DND-41 (cell line): ENCODE measurements at regions not wholly inside any gene's neighbourhood (a gene's known extent, or its start where the extent isn't known, plus 50 kb on each side); places are given as distances from the start of the nearest gene placed in this dataset.

Source experiments
- ATAC-seq: fragments of 200-7000 bp; cut with Tn5 transposase; 3 replicates; pipeline ENCODE4 v1.9.1; 2021; ENCODE audit warnings: low read depth; ENCODE audit not compliant: insufficient read depth
- DNase-seq: peaks from one replicate; pipeline ENCODE4 v3.0.0-alpha.2; 2020
- H2AFZ ChIP-seq: 2 replicates; pipeline ENCODE4 v1.6.0; 2012; ENCODE audit warnings: low read depth, low read length
- H3K27ac ChIP-seq: 2 replicates; pipeline ENCODE4 v1.5.1; 2012; ENCODE audit warnings: low read length, inconsistent platforms
- H3K27me3 ChIP-seq: fragments of 200-600 bp; sonication (generic); 2 replicates; pipeline ENCODE4 v1.6.0; 2012; ENCODE audit warnings: low read length, mild to moderate bottlenecking, inconsistent platforms; ENCODE audit not compliant: insufficient read depth, poor library complexity
- H3K36me3 ChIP-seq: 2 replicates; pipeline ENCODE4 v1.5.1; 2012; ENCODE audit warnings: low read length, inconsistent platforms; ENCODE audit not compliant: insufficient read depth
- H3K4me1 ChIP-seq: 2 replicates; pipeline ENCODE4 v1.5.1; 2012; ENCODE audit warnings: mild to moderate bottlenecking, low read length; ENCODE audit not compliant: insufficient read depth
- H3K4me2 ChIP-seq: 2 replicates; pipeline ENCODE4 v1.6.0; 2012; ENCODE audit warnings: mild to moderate bottlenecking, moderate library complexity, low read length, inconsistent platforms; ENCODE audit not compliant: insufficient read depth
- H3K4me3 ChIP-seq, 2 experiments: fragments of 200-600 bp in 1 of 2; shearing (Covaris generic) in 1 of 2; 2 replicates each; pipeline ENCODE4 v1.5.1; 2012 to 2016; ENCODE audit warnings: inconsistent platforms in 2 of 2, low read length in 2 of 2, mild to moderate bottlenecking in 2 of 2, low read depth in 1 of 2, moderate library complexity in 1 of 2
- H3K79me2 ChIP-seq: 2 replicates; pipeline ENCODE4 v1.6.0; 2012; ENCODE audit warnings: low read length, inconsistent platforms; ENCODE audit not compliant: insufficient read depth
- H3K9ac ChIP-seq: 2 replicates; pipeline ENCODE4 v1.6.0; 2012; ENCODE audit warnings: low read depth, mild to moderate bottlenecking, inconsistent platforms, low read length, moderate library complexity
- H3K9me3 ChIP-seq: 2 replicates; pipeline ENCODE4 v1.5.1; 2012; ENCODE audit warnings: low read length, moderate library complexity, mild to moderate bottlenecking, inconsistent platforms; ENCODE audit not compliant: insufficient read depth, severe bottlenecking
- H4K20me1 ChIP-seq: 2 replicates; pipeline ENCODE4 v1.6.0; 2012; ENCODE audit warnings: low read length; ENCODE audit not compliant: insufficient read depth
- EZH2 ChIP-seq: IDR thresholded peaks from 3 replicates; pipeline ENCODE4 v1.6.1; 2012; ENCODE audit warnings: borderline replicate concordance, low read depth, mild to moderate bottlenecking, moderate library complexity, low read length, inconsistent platforms; ENCODE audit not compliant: severe bottlenecking
- TF ChIP-seq, protein P1 (sequence below): IDR thresholded peaks from 2 replicates; pipeline ENCODE4 v1.5.1; 2012; ENCODE audit warnings: borderline replicate concordance, low read length, moderate library complexity, mild to moderate bottlenecking; ENCODE audit not compliant: poor library complexity, severe bottlenecking; ENCODE audit errors: extremely low read depth

DNA sequence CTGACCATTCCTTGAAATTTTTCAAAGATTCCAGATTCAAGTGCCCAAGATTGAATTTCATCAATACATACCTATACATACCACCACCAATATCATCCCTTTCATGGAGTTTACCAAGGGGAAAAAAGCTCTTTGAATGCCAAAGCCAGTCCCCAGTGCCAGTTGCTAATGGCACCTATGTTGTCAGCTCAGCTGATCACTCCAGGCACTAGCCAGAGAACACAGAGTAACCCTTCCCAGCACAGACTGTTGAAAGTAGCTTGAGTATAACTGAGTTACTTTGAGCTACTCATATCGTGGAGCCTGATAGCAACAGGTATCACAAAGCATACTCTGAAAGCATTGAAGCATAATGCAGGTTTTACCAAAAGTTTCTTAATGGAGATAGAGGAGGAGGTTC lies 133.9 kb upstream of the NFIA start:
- Histone ChIP-seq H2AFZ (no peak overlapping the region), H3K4me2 (no peak overlapping the region), H3K4me3 (no peak overlapping the region), H3K27ac (no peak overlapping the region), H3K9me3 (no peaks in the 10 kb centered on the region), H3K27me3 (no peaks in the 10 kb centered on the region), H3K79me2 (no peaks in the 10 kb centered on the region), H3K9ac (no peak overlapping the region), H3K4me1 (no peaks in the 10 kb centered on the region), H3K36me3 (no peaks in the 10 kb centered on the region), H4K20me1 (no peaks in the 10 kb centered on the region)
- TF ChIP-seq EZH2, result no peak
- TF ChIP-seq, protein P1, sequence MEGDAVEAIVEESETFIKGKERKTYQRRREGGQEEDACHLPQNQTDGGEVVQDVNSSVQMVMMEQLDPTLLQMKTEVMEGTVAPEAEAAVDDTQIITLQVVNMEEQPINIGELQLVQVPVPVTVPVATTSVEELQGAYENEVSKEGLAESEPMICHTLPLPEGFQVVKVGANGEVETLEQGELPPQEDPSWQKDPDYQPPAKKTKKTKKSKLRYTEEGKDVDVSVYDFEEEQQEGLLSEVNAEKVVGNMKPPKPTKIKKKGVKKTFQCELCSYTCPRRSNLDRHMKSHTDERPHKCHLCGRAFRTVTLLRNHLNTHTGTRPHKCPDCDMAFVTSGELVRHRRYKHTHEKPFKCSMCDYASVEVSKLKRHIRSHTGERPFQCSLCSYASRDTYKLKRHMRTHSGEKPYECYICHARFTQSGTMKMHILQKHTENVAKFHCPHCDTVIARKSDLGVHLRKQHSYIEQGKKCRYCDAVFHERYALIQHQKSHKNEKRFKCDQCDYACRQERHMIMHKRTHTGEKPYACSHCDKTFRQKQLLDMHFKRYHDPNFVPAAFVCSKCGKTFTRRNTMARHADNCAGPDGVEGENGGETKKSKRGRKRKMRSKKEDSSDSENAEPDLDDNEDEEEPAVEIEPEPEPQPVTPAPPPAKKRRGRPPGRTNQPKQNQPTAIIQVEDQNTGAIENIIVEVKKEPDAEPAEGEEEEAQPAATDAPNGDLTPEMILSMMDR, result no peak
- ATAC-seq (no peak), DNase-seq (no peak)

DNA sequence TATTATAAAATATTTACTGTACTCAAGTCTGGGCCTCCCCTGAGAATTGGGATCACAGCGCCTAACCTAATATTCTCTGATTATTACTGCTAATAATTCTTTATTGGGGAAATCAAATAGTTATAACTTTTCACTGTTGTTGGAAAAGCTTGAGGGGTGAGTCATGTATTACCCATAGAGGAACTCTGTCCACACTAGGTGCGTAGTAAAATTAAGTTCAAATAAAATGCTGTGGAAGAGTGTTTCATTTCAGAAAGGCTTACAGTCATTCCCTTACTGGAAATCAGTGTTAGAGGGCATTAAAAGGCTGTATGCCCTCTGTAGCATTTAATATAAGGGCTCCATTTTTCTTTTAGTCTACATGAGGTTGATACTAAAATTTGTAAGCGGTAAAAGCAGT lies 135.0 kb upstream of the NFIA start:
- Histone ChIP-seq H3K27ac (no peak overlapping the region), H2AFZ (no peak overlapping the region)
- TF ChIP-seq, protein P1, result no peak
- no peak for TF ChIP-seq EZH2

DNA sequence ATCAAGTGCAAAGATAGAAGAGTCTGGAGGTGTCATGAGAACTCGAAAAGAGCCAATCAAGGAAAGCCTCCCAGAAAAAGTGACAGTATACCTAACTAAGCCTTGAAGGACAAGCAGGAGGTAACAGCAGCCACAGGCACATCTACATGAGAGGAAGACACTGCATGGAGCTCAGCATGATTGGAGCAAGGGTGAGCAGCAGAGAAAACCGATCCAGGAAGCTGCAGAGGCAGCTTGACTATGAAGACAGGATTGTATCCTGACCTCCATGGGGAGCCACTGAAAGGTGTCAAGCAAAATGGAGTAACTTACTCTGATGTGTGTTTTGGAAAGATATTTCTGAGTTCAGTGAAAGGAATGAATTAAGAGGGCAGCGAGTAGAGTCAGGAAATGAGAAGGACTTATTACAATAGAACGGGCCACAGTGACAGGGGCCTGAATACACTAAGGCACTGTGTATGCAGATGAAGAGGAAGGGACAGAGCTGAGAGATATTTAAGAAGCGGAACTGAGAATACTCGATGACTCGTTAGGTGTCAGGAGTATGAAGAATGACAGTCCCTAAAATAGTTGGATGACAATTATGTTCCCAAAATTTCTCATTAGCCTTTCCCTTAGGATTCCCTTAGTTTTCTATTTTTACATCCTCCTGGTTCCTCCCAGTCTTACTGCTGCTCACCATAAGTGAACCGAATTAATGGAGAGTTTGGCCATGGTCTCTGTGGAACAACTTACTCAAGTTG lies 139.3 kb upstream of the NFIA start:
- no peak overlapping the region for H3K4me3 ChIP-seq
- H3K27me3 ChIP-seq, result no peaks in the 10 kb centered on the region
- no peaks in the 10 kb centered on the region for H3K79me2 ChIP-seq
- H4K20me1 ChIP-seq, result no peaks in the 10 kb centered on the region
- TF ChIP-seq, protein P1, result no peak
- TF ChIP-seq EZH2, result no peak
- no peak overlapping the region for H3K9ac ChIP-seq
- DNase-seq, result no peak
- H3K4me2 ChIP-seq, result no peak overlapping the region
- H3K4me1 ChIP-seq, result no peaks in the 10 kb centered on the region
- no peak overlapping the region for H2AFZ ChIP-seq
- no peaks in the 10 kb centered on the region for H3K9me3 ChIP-seq
- H3K27ac ChIP-seq, result no peak overlapping the region
- no peak for ATAC-seq
- H3K36me3 ChIP-seq, result no peaks in the 10 kb centered on the region

More for the DNA sequence above, 135.0 kb upstream of the NFIA start:
- ATAC-seq (no peak), DNase-seq (no peak)
- no peak overlapping the region for H3K4me3 ChIP-seq
- no peaks in the 10 kb centered on the region for H3K36me3 ChIP-seq
- H3K4me2 ChIP-seq, result no peak overlapping the region
- no peaks in the 10 kb centered on the region for H3K4me1 ChIP-seq
- no peaks in the 10 kb centered on the region for H3K9me3 ChIP-seq
- no peaks in the 10 kb centered on the region for H4K20me1 ChIP-seq
- no peaks in the 10 kb centered on the region for H3K79me2 ChIP-seq
- no peak overlapping the region for H3K9ac ChIP-seq
- no peaks in the 10 kb centered on the region for H3K27me3 ChIP-seq
